CD4-positive, alpha-beta memory T cell (primary cell): ENCODE measurements at regions not wholly inside any gene's neighbourhood (a gene's known extent, or its start where the extent isn't known, plus 50 kb on each side); places are given as distances from the start of the nearest gene placed in this dataset.

Source experiments
- CTCF ChIA-PET: fragments of 350-600 bp; sonication (Branson Sonifier 250); formaldehyde crosslinking; loops from one replicate; lab custom pipeline; 2021; ENCODE audit warnings: inconsistent platforms; ENCODE audit not compliant: partially characterized antibody; lab: Charles Lee
- POLR2A ChIA-PET: fragments of 350-600 bp; sonication (Branson Sonifier 250); formaldehyde crosslinking; loops from one replicate; lab custom pipeline; 2021; ENCODE audit not compliant: partially characterized antibody; lab: Charles Lee
- DNase-seq, 5 donors: peaks; one replicate each; pipeline versions ENCODE4 v3.0.0 to v3.0.0-alpha.2; 2020 to 2022; ENCODE audit warnings: mixed read lengths in 1 of 5
- H3K27ac ChIP-seq: one replicate; pipeline ENCODE4 v1.7.0; 2013; ENCODE audit warnings: low read depth, low read length
- H3K27me3 ChIP-seq: 2 replicates; pipeline ENCODE4 v1.7.0; 2013; ENCODE audit warnings: mild to moderate bottlenecking, low read length, moderate library complexity; ENCODE audit not compliant: insufficient read depth
- H3K36me3 ChIP-seq: 2 replicates; pipeline ENCODE4 v1.7.0; 2013; ENCODE audit warnings: mild to moderate bottlenecking, low read length, moderate library complexity; ENCODE audit not compliant: insufficient read depth
- H3K4me1 ChIP-seq: 2 replicates; pipeline ENCODE4 v1.7.0; 2013; ENCODE audit warnings: mild to moderate bottlenecking, low read length, moderate library complexity; ENCODE audit not compliant: insufficient read depth
- H3K4me3 ChIP-seq, 2 donors: one replicate each; pipeline ENCODE4 v1.7.0; 2013; ENCODE audit warnings: low read length in 2 of 2, mild to moderate bottlenecking in 1 of 2
- H3K9me3 ChIP-seq, 2 donors: one replicate each; pipeline ENCODE4 v1.7.0; 2013; ENCODE audit warnings: low read length in 2 of 2, control low read depth in 1 of 2; ENCODE audit not compliant: control insufficient read depth in 1 of 2
- H3K27ac Mint-ChIP-seq, 7 donors: one replicate each; pipeline ENCODE4 v1.8.0; 2020 to 2021; ENCODE audit warnings: mixed read lengths in 7 of 7, mild to moderate bottlenecking in 6 of 7, inconsistent platforms in 3 of 7, moderate library complexity in 3 of 7
- H3K27me3 Mint-ChIP-seq, 2 donors: one replicate each; pipeline ENCODE4 v1.8.0; 2020 to 2021; ENCODE audit warnings: mixed read lengths in 2 of 2
- H3K36me3 Mint-ChIP-seq, 2 donors: one replicate each; pipeline ENCODE4 v1.8.0; 2020 to 2021; ENCODE audit warnings: mixed read lengths in 2 of 2, inconsistent platforms in 1 of 2, mild to moderate bottlenecking in 1 of 2
- H3K4me1 Mint-ChIP-seq, 4 donors: one replicate each; pipeline ENCODE4 v1.8.0; 2020 to 2021; ENCODE audit warnings: mixed read lengths in 4 of 4, mild to moderate bottlenecking in 1 of 4
- H3K4me3 Mint-ChIP-seq, 8 donors: one replicate each; pipeline ENCODE4 v1.8.0; 2020 to 2021; ENCODE audit warnings: mixed read lengths in 8 of 8, mild to moderate bottlenecking in 7 of 8, moderate library complexity in 6 of 8, inconsistent platforms in 3 of 8
- H3K9me3 Mint-ChIP-seq, 8 donors: one replicate each; pipeline ENCODE4 v1.8.0; 2020 to 2021; ENCODE audit warnings: mixed read lengths in 8 of 8, mild to moderate bottlenecking in 5 of 8, inconsistent platforms in 3 of 8, moderate library complexity in 1 of 8
- intact Hi-C: fragments of 100-400 bp; cut with micrococcal nuclease; formaldehyde crosslinking; loops from one replicate; pipeline ENCODE4 v1.15.1; 2023

GRCh38 chrX:139091066-139091465 is 379.5 kb upstream of the FGF13 start:
- Mint-ChIP-seq H3K9me3 (no peaks in the 10 kb centered on the region), H3K27ac (no peak overlapping the region), H3K27me3 (no peaks in the 10 kb centered on the region), H3K36me3 (no peaks in the 10 kb centered on the region), H3K4me3 (no peak overlapping the region), H3K4me1 (no peaks in the 10 kb centered on the region)
- H3K4me3 ChIP-seq, result no peak overlapping the region
- H3K9me3 ChIP-seq, result no peaks in the 10 kb centered on the region
- no peaks in the 10 kb centered on the region for H3K36me3 ChIP-seq
- H3K27ac ChIP-seq, result no peak overlapping the region
- no peak for DNase-seq
- no peaks in the 10 kb centered on the region for H3K27me3 ChIP-seq
- ChIA-PET POLR2A (no interaction called here), CTCF (no interaction called here)
- no peaks in the 10 kb centered on the region for H3K4me1 ChIP-seq
- intact Hi-C loops, result no loop called here

GRCh38 chrX:139086246-139086645 is 374.7 kb upstream of the FGF13 start:
- H3K27me3 Mint-ChIP-seq, result no peaks in the 10 kb centered on the region
- H3K4me3 Mint-ChIP-seq, result no peak overlapping the region
- no peaks in the 10 kb centered on the region for H3K36me3 Mint-ChIP-seq
- Histone ChIP-seq H3K36me3 (no peaks in the 10 kb centered on the region), H3K4me1 (no peaks in the 10 kb centered on the region), H3K4me3 (no peak overlapping the region), H3K9me3 (no peaks in the 10 kb centered on the region), H3K27ac (no peak overlapping the region), H3K27me3 (no peaks in the 10 kb centered on the region)
- intact Hi-C loops, result no loop called here
- peaks cover 0 to 2% (median 0%) of the 10 kb centered on the region in 8 donors for H3K9me3 Mint-ChIP-seq
- no peak overlapping the region for H3K27ac Mint-ChIP-seq
- CTCF ChIA-PET, result no interaction called here
- no peaks in the 10 kb centered on the region for H3K4me1 Mint-ChIP-seq
- POLR2A ChIA-PET, result no interaction called here
- no peak for DNase-seq

- H3K27ac ChIP-seq, result no peak overlapping the region
- intact Hi-C loops, result no loop called here
- DNase-seq, result no peak
- H3K9me3 ChIP-seq, result no peaks in the 10 kb centered on the region
- Mint-ChIP-seq H3K36me3 (no peaks in the 10 kb centered on the region), H3K4me3 (no peak overlapping the region), H3K9me3 (peaks cover 0 to 2% (median 0%) of the 10 kb centered on the region in 8 donors), H3K27ac (no peak overlapping the region), H3K27me3 (no peaks in the 10 kb centered on the region), H3K4me1 (no peaks in the 10 kb centered on the region)
- H3K36me3 ChIP-seq, result no peaks in the 10 kb centered on the region
- no peak overlapping the region for H3K4me3 ChIP-seq
- ChIA-PET POLR2A (no interaction called here), CTCF (no interaction called here)
- H3K4me1 ChIP-seq, result no peaks in the 10 kb centered on the region
- no peaks in the 10 kb centered on the region for H3K27me3 ChIP-seq
Measured at GRCh38 chrX:139085404-139085803, 373.9 kb upstream of the FGF13 start.

- no peak for DNase-seq
- H3K4me1 Mint-ChIP-seq, result no peaks in the 10 kb centered on the region
- H3K36me3 Mint-ChIP-seq, result no peaks in the 10 kb centered on the region
- H3K9me3 Mint-ChIP-seq, result peaks cover 0 to 2% (median 0%) of the 10 kb centered on the region in 8 donors
- no peak overlapping the region for H3K4me3 Mint-ChIP-seq
- Histone ChIP-seq H3K27ac (no peak overlapping the region), H3K9me3 (no peaks in the 10 kb centered on the region), H3K4me3 (no peak overlapping the region), H3K36me3 (no peaks in the 10 kb centered on the region), H3K4me1 (no peaks in the 10 kb centered on the region), H3K27me3 (no peaks in the 10 kb centered on the region)
- H3K27me3 Mint-ChIP-seq, result no peaks in the 10 kb centered on the region
- POLR2A ChIA-PET, result no interaction called here
- CTCF ChIA-PET, result no interaction called here
- intact Hi-C loops, result no loop called here
- H3K27ac Mint-ChIP-seq, result no peak overlapping the region
Measured at GRCh38 chrX:139083191-139083590, 371.7 kb upstream of the FGF13 start.

GRCh38 chrX:139081965-139082364 is 370.4 kb upstream of the FGF13 start:
- no peaks in the 10 kb centered on the region for H3K4me1 Mint-ChIP-seq

GRCh38 chrX:139079789-139080188 is 368.3 kb upstream of the FGF13 start:
- Histone ChIP-seq H3K4me3 (no peak overlapping the region), H3K36me3 (no peaks in the 10 kb centered on the region), H3K4me1 (no peaks in the 10 kb centered on the region), H3K27ac (no peak overlapping the region), H3K9me3 (no peaks in the 10 kb centered on the region), H3K27me3 (no peaks in the 10 kb centered on the region)
- Mint-ChIP-seq H3K9me3 (peaks cover 0 to 2% (median 0%) of the 10 kb centered on the region in 8 donors), H3K36me3 (no peaks in the 10 kb centered on the region), H3K4me3 (no peak overlapping the region), H3K27ac (no peak overlapping the region), H3K27me3 (no peaks in the 10 kb centered on the region), H3K4me1 (no peaks in the 10 kb centered on the region)
- intact Hi-C loops, result no loop called here
- ChIA-PET CTCF (no interaction called here), POLR2A (no interaction called here)
- no peak for DNase-seq

More at GRCh38 chrX:139081965-139082364, 370.4 kb upstream of the FGF13 start:
- no peak overlapping the region for H3K4me3 ChIP-seq
- H3K4me3 Mint-ChIP-seq, result no peak overlapping the region
- peaks cover 0 to 2% (median 0%) of the 10 kb centered on the region in 8 donors for H3K9me3 Mint-ChIP-seq
- no peaks in the 10 kb centered on the region for H3K36me3 ChIP-seq
- POLR2A ChIA-PET, result no interaction called here
- intact Hi-C loops, result no loop called here
- DNase-seq, result no peak
- H3K4me1 ChIP-seq, result no peaks in the 10 kb centered on the region
- no peak overlapping the region for H3K27ac Mint-ChIP-seq
- no peaks in the 10 kb centered on the region for H3K9me3 ChIP-seq
- H3K27me3 Mint-ChIP-seq, result no peaks in the 10 kb centered on the region
- no peak overlapping the region for H3K27ac ChIP-seq
- CTCF ChIA-PET, result no interaction called here
- no peaks in the 10 kb centered on the region for H3K36me3 Mint-ChIP-seq
- H3K27me3 ChIP-seq, result no peaks in the 10 kb centered on the region

GRCh38 chrX:139078761-139079280 is 367.3 kb upstream of the FGF13 start:
- CTCF ChIA-PET, result no interaction called here
- H3K27ac Mint-ChIP-seq, result no peak overlapping the region

GRCh38 chrX:139078342-139078741 is 366.8 kb upstream of the FGF13 start:
- DNase-seq, result no peak
- Histone ChIP-seq H3K4me3 (no peak overlapping the region), H3K36me3 (no peaks in the 10 kb centered on the region), H3K27ac (no peak overlapping the region), H3K4me1 (no peaks in the 10 kb centered on the region), H3K27me3 (no peaks in the 10 kb centered on the region), H3K9me3 (no peaks in the 10 kb centered on the region)
- Mint-ChIP-seq H3K4me3 (no peak overlapping the region), H3K9me3 (peaks cover 0 to 2% (median 0%) of the 10 kb centered on the region in 8 donors), H3K36me3 (no peaks in the 10 kb centered on the region), H3K4me1 (no peaks in the 10 kb centered on the region), H3K27ac (no peak overlapping the region), H3K27me3 (no peaks in the 10 kb centered on the region)
- intact Hi-C loops, result no loop called here
- ChIA-PET POLR2A (no interaction called here), CTCF (no interaction called here)

More at GRCh38 chrX:139078761-139079280, 367.3 kb upstream of the FGF13 start:
- intact Hi-C loops, result no loop called here
- POLR2A ChIA-PET, result no interaction called here
- H3K4me3 ChIP-seq, result no peak overlapping the region
- DNase-seq, result no peak
- H3K27me3 ChIP-seq, result no peaks in the 10 kb centered on the region
- no peaks in the 10 kb centered on the region for H3K36me3 Mint-ChIP-seq
- H3K4me1 ChIP-seq, result no peaks in the 10 kb centered on the region
- no peaks in the 10 kb centered on the region for H3K36me3 ChIP-seq
- no peaks in the 10 kb centered on the region for H3K4me1 Mint-ChIP-seq
- no peak overlapping the region for H3K4me3 Mint-ChIP-seq
- no peak overlapping the region for H3K27ac ChIP-seq
- no peaks in the 10 kb centered on the region for H3K27me3 Mint-ChIP-seq
- peaks cover 0 to 2% (median 0%) of the 10 kb centered on the region in 8 donors for H3K9me3 Mint-ChIP-seq
- no peaks in the 10 kb centered on the region for H3K9me3 ChIP-seq
